ENCODE measurements at regions not wholly inside any gene's neighbourhood (a gene's known extent, or its start where the extent isn't known, plus 50 kb on each side); places are given as distances from the start of the nearest gene placed in this dataset.

DNA sequence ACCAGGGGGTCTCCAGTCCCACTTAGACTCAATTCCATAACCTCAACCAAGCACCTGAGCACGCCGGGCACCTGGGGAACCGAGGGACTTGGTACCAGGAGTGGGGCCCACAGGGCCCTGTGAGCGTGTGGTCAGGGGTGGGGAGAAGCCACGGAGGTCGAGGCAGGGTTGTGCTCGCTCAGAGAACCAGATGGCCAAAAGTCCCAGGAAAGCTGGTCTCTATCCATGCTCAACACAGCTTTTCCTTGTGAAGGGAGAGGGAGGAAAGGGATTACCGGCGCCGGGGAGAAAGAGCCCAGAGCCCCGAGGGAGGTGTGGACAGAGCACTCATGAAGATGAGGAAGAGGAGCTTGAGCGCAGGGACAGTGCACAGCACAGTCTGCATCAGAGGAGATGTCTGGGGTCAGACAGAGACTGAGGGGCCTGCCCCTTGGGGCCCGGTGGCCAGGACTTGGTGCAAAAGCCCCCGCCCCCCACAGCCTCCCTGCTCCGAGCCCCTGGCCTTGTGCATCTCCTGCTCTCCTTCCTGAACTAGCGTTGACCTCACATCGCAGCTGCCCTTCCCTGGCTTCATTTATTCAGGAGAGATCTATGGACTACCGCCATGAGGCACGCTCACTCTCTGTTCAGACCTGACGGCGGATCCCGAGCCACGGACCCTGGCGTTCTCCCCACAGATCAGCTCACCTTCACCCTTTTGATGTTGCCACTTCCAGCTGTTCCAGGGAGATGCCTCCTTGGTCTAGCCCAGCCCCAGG lies 355.4 kb upstream of the TNRC6C start:
- DNase-seq (ENCODE audit: insufficient read length, low spot score), result no peak
- no peak for FAIRE-seq
- no peak for TF ChIP-seq POU2F2 (IDR thresholded peaks at IDR 0.05; ENCODE audit: low read depth, low read length)
- TF ChIP-seq PAX5 (IDR thresholded peaks at IDR 0.05; ENCODE audit: insufficient read depth, low read length, severe bottlenecking), result no peak
- no peak for TF ChIP-seq POLR2AphosphoS5 (IDR thresholded peaks at IDR 0.05; ENCODE audit: low read depth, low read length)
- TF ChIP-seq TAF1 (IDR thresholded peaks at IDR 0.05; ENCODE audit: low read depth, low read length), result no peak
- TF ChIP-seq POLR2A (IDR thresholded peaks at IDR 0.05; ENCODE audit: low read depth, low read length), result no peak
- no peak for TF ChIP-seq SPI1 (IDR thresholded peaks at IDR 0.05; ENCODE audit: low read depth, low read length)

DNA sequence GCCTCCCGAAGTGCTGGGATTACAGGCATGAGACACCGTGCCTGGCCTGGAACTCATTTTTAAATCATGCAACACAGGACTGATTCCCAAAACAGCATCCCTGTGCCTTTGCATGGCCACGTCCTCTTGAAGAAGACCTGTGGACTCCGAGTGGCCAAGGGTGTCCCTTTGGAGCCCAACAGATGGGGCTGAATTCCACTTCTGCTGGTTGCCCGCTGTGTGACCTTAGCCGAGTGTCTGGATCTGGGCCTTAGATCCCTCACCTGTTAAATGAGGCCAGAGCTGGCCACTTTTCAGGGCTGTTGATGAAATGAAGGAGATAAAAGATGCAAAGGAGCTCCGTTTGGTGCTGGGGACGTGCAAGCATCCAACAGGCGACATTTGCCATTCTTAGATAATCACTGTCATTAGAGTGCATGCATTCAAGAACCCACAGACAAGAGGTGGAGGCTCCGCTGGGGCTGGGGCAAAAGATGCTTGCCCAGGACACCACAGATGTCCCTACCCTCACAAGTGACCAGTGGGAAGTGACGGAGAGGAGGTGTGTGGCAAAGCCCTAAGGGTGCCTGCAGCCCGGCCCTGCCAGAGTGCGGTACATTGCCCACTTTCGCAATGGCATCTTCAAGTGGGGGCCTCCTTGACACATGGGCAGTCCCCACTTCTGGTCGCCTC lies 354.1 kb upstream of the TNRC6C start:
- no peak for DNase-seq (ENCODE audit: insufficient read length, low spot score)
- TF ChIP-seq TAF1 (IDR thresholded peaks at IDR 0.05; ENCODE audit: low read depth, low read length) (no peak), POLR2A (IDR thresholded peaks at IDR 0.05; ENCODE audit: low read depth, low read length) (no peak), POU2F2 (IDR thresholded peaks at IDR 0.05; ENCODE audit: low read depth, low read length) (no peak), SPI1 (IDR thresholded peaks at IDR 0.05; ENCODE audit: low read depth, low read length) (no peak), PAX5 (IDR thresholded peaks at IDR 0.05; ENCODE audit: insufficient read depth, low read length, severe bottlenecking) (no peak), POLR2AphosphoS5 (IDR thresholded peaks at IDR 0.05; ENCODE audit: low read depth, low read length) (no peak)
- FAIRE-seq, result no peak

DNA sequence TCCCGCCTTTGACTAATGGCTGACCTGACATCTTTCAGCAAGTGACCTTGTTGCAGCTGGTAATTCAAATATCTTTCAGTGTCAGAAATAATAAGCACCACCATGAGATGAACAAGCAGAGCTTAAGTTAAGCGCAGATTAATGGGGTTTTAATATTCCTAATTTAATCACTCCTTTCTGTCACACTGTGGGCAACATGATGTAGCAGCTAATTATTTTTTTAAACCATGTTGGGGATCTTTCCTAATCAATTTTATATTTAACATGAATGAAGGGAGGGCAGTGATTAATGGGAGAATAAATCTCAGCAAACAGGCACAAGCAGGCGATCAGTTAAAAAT lies 353.6 kb upstream of the TNRC6C start:
- TF ChIP-seq PAX5 (IDR thresholded peaks at IDR 0.05; ENCODE audit: insufficient read depth, low read length, severe bottlenecking) (no peak), POLR2A (IDR thresholded peaks at IDR 0.05; ENCODE audit: low read depth, low read length) (no peak), SPI1 (IDR thresholded peaks at IDR 0.05; ENCODE audit: low read depth, low read length) (no peak), TAF1 (IDR thresholded peaks at IDR 0.05; ENCODE audit: low read depth, low read length) (no peak), POLR2AphosphoS5 (IDR thresholded peaks at IDR 0.05; ENCODE audit: low read depth, low read length) (no peak), POU2F2 (IDR thresholded peaks at IDR 0.05; ENCODE audit: low read depth, low read length) (no peak)
- FAIRE-seq (no peak), DNase-seq (ENCODE audit: insufficient read length, low spot score) (no peak)

DNA sequence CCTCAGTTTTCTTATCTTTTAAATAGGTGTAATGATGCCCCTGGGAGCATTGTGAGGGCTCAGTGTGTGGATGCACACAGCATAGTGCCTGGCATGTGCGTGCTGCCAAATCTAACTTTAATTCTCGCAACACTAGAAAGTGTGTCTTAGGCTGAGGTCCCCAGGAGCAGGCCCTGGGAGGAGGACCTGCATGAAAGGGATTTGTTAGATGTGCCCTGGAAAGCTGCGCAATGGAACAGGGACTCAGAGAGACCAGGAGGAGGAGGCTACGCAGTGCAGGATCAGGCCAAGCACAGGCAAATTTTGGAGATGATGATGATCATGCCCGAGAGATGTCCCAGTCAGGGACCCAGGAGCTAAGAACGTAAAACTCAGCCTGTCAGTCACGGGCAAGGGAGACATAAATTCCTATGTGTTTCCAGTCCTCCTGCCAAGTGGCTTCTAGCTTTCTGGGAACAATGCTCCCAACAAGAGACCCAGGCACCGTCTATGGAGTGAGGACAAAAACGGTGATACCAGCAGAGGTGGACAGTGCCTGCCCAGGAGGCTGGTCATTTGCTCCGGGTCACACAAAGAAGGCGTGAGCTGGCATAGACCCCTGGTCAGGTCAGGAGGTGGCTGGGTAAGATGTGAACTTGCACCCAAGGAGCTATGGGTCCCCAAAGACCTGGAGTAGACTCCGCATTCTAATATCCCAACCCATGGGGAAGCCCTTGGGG lies 352.2 kb upstream of the TNRC6C start:
- no peak for TF ChIP-seq POLR2AphosphoS5 (IDR thresholded peaks at IDR 0.05; ENCODE audit: low read depth, low read length)
- no peak for TF ChIP-seq POLR2A (IDR thresholded peaks at IDR 0.05; ENCODE audit: low read depth, low read length)
- TF ChIP-seq POU2F2 (IDR thresholded peaks at IDR 0.05; ENCODE audit: low read depth, low read length), result no peak
- TF ChIP-seq TAF1 (IDR thresholded peaks at IDR 0.05; ENCODE audit: low read depth, low read length), result no peak
- TF ChIP-seq PAX5 (IDR thresholded peaks at IDR 0.05; ENCODE audit: insufficient read depth, low read length, severe bottlenecking), result no peak
- no peak for TF ChIP-seq SPI1 (IDR thresholded peaks at IDR 0.05; ENCODE audit: low read depth, low read length)
- DNase-seq (ENCODE audit: insufficient read length, low spot score) (no peak), FAIRE-seq (no peak)

DNA sequence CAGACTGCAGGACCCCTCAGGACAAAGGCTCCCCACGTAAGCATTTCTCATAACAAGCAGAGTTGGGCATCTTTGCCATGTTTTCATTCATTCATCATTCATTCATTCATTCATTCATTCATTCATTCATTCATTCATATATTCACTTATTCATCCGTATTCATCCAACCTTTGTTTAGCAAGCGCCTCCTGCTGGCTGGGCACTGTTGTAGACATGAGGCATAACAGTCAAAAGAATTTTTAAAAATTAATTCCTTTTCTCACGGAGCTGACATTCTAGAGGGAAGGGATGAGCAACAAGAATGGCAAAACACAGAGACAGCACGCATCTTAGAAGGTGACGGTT lies 351.7 kb upstream of the TNRC6C start:
- no peak for DNase-seq (ENCODE audit: insufficient read length, low spot score)
- TF ChIP-seq PAX5 (IDR thresholded peaks at IDR 0.05; ENCODE audit: insufficient read depth, low read length, severe bottlenecking), result no peak
- TF ChIP-seq SPI1 (IDR thresholded peaks at IDR 0.05; ENCODE audit: low read depth, low read length), result no peak
- no peak for TF ChIP-seq POLR2A (IDR thresholded peaks at IDR 0.05; ENCODE audit: low read depth, low read length)
- TF ChIP-seq POU2F2 (IDR thresholded peaks at IDR 0.05; ENCODE audit: low read depth, low read length), result no peak
- TF ChIP-seq POLR2AphosphoS5 (IDR thresholded peaks at IDR 0.05; ENCODE audit: low read depth, low read length), result no peak
- no peak for TF ChIP-seq TAF1 (IDR thresholded peaks at IDR 0.05; ENCODE audit: low read depth, low read length)
- FAIRE-seq, result no peak

DNA sequence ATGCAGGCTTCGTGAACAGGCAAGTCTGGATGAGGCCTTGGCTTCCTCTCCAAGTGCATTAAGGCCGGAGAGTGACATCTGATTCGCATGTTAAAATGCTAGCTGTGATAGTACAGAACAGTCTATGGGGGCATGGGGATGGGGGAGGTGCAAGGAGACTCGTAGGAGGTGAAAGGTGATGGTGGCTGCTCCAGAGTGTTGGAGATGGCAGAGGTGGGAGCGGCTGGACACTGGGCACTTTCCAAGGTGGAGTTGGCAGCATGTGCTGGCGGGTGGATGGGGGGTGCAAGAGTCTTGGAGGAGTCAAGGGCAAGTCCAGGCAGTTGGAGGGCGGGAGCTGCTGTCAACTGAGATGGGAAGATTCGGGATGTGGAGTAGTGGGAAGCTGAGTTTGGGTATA lies 350.9 kb upstream of the TNRC6C start:
- FAIRE-seq (no peak), DNase-seq (ENCODE audit: insufficient read length, low spot score) (no peak)
- TF ChIP-seq TAF1 (IDR thresholded peaks at IDR 0.05; ENCODE audit: low read depth, low read length) (no peak), POU2F2 (IDR thresholded peaks at IDR 0.05; ENCODE audit: low read depth, low read length) (no peak), SPI1 (IDR thresholded peaks at IDR 0.05; ENCODE audit: low read depth, low read length) (no peak), PAX5 (IDR thresholded peaks at IDR 0.05; ENCODE audit: insufficient read depth, low read length, severe bottlenecking) (no peak), POLR2A (IDR thresholded peaks at IDR 0.05; ENCODE audit: low read depth, low read length) (no peak), POLR2AphosphoS5 (IDR thresholded peaks at IDR 0.05; ENCODE audit: low read depth, low read length) (no peak)

DNA sequence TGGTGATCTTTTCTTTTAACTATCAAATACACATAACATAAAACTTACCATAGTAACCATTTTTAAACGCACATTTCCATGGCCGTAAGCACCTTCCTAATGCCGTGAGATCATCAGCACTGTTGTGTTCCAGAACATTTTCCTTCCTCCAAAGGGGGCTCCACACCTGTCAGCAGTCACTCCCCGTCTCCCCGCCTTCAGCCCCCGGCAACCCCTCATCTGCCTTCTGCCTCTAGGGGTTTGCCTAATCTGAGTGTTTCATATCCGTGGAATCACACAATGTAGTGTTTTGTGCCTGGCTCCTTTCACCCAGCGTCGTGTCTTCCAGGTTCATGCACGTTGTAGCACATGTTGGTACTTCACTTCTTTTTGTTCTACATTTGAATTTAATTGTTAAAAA lies 350.1 kb upstream of the TNRC6C start:
- DNase-seq (ENCODE audit: insufficient read length, low spot score) (no peak), FAIRE-seq (no peak)
- TF ChIP-seq POLR2A (IDR thresholded peaks at IDR 0.05; ENCODE audit: low read depth, low read length), result no peak
- TF ChIP-seq SPI1 (IDR thresholded peaks at IDR 0.05; ENCODE audit: low read depth, low read length), result no peak
- TF ChIP-seq TAF1 (IDR thresholded peaks at IDR 0.05; ENCODE audit: low read depth, low read length), result no peak
- TF ChIP-seq POU2F2 (IDR thresholded peaks at IDR 0.05; ENCODE audit: low read depth, low read length), result no peak
- TF ChIP-seq PAX5 (IDR thresholded peaks at IDR 0.05; ENCODE audit: insufficient read depth, low read length, severe bottlenecking), result no peak
- TF ChIP-seq POLR2AphosphoS5 (IDR thresholded peaks at IDR 0.05; ENCODE audit: low read depth, low read length), result no peak

DNA sequence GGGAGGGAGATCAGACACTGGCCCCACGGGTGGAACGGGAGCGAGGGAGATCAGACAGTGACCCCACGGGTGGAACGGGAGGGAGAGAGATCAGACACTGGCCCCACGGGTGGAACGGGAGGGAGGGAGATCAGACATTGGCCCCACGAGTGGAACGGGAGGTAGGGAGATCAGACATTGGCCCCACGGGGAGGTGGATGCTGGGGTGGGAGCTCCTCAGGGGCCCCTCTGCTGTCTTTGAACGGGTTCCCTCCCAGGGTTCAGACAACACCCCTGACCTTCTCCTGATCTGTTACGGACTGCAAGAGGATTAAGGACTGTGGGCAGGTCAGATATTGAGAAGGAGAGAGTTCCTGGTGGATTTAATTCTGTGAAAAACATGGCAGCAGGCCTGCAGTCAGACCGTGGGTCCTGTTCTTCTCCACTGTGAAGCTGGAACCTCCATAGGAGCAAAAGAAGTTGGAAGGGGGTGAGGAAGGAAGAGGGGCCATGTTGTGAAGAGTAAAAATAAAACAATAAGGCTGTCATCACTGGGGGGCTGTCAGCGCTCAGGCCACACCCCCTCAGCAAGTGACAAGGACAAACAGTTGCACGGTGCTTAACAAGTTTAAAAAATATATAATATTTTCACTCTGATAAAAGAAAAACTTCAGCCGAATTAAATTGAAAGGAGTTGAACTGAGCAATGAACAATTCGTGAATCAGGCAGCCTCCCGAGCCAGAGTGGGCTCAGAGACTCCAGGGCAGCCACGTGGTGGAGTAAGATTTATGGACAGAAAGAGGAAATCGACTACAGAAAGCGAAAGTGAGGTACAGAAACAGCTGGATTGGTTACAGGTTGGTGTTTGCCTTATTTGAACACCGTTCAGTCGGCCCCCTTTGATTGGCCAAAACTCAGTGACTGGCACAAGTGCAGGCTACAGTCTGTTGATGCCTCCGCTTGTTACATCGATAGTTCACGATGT lies 348.7 kb upstream of the TNRC6C start:
- no peak for TF ChIP-seq POLR2AphosphoS5 (IDR thresholded peaks at IDR 0.05; ENCODE audit: low read depth, low read length)
- TF ChIP-seq TAF1 (IDR thresholded peaks at IDR 0.05; ENCODE audit: low read depth, low read length), result no peak
- TF ChIP-seq SPI1 (IDR thresholded peaks at IDR 0.05; ENCODE audit: low read depth, low read length), result peak; percentile 74
- no peak for TF ChIP-seq POLR2A (IDR thresholded peaks at IDR 0.05; ENCODE audit: low read depth, low read length)
- FAIRE-seq (peak; percentile 77), DNase-seq (ENCODE audit: insufficient read length, low spot score) (peak; percentile 49)
